ENCODE measurements at regions not wholly inside any gene's neighbourhood (a gene's known extent, or its start where the extent isn't known, plus 50 kb on each side); places are given as distances from the start of the nearest gene placed in this dataset.

DNA sequence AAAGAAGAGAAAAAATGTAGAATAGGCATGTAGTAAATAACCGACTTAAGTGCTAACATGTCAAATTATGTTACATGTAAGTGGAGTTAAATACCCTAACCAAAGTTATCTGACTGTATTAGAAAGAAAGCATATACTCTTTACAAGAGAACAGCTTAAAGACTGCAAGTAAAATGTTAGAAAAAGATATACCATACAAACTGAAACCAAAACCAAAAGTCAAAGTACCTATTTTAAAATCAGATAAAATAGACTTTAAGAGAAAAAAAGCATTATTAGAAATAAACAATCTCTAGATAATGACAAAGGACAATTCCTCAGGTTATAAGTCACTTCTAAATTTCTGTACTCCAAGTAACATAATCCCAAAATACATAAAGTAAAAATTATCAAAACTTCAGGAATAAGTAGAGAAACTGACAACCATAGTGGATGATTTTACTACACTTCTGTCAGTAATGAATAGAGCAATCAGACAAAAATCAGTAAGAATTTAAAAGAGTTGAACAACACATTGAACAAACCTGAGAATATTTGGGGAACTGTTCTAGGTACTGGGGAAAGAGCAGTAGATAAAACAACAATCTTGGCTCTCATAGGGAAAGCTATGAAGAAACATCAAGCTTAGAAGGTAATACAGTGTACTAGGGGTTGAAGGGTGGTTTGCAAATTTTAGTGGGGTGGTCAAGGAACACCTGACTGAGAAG, 127.3 kb downstream of the TBX19 start:
- TF ChIP-seq CTCF (conservative IDR thresholded peaks at IDR 0.05) (no peak), ZFX (IDR thresholded peaks at IDR 0.05) (no peak)

Measured in C4-2B (cell line).